Prostate gland (tissue), 2 donors: ENCODE measurements at regions not wholly inside any gene's neighbourhood (a gene's known extent, or its start where the extent isn't known, plus 50 kb on each side); places are given as distances from the start of the nearest gene placed in this dataset.

Source experiments
- DNase-seq: peaks from one replicate; pipeline ENCODE4 v3.0.0-alpha.2; 2019; ENCODE audit warnings: low spot score
- H3K27ac ChIP-seq, 2 donors: fragments of 200-600 bp; sonication (generic); 2 replicates each; pipeline ENCODE4 v1.5.1; 2017 to 2019
- H3K27me3 ChIP-seq: fragments of 200-600 bp; sonication (generic); replicated peaks from 2 replicates; pipeline ENCODE4 v1.5.1; 2019; ENCODE audit not compliant: insufficient read depth
- H3K36me3 ChIP-seq, 2 donors: fragments of 200-600 bp; sonication (generic); 1 replicate in 1 of 2; 2 replicates in 1 of 2; pipeline versions ENCODE4 v1.5.1 to v1.8.1; 2017 to 2019
- H3K4me1 ChIP-seq: fragments of 200-600 bp; sonication (generic); replicated peaks from 2 replicates; pipeline ENCODE4 v1.5.1; 2019
- H3K4me3 ChIP-seq, 2 donors: fragments of 200-600 bp; sonication (generic); 2 replicates each; pipeline ENCODE4 v1.5.1; 2017 to 2019
- H3K9me3 ChIP-seq: fragments of 200-600 bp; sonication (generic); 2 replicates; pipeline ENCODE4 v1.5.1; 2017
- CTCF ChIP-seq, 4 experiments: fragments of 200-600 bp in 2 of 4; fragments of 450-650 bp in 2 of 4; sonication (generic) in 2 of 4; IDR thresholded peaks; 1 replicate in 3 of 4; 2 replicates in 1 of 4; pipeline ENCODE4 v1.5.1; 2016 to 2019; ENCODE audit warnings: antibody characterized with exemption in 4 of 4, mild to moderate bottlenecking in 2 of 4, moderate library complexity in 2 of 4
- POLR2A ChIP-seq: fragments of 450-650 bp; IDR thresholded peaks from one replicate; pipeline ENCODE4 v1.6.1; 2016; ENCODE audit warnings: antibody characterized with exemption, mild to moderate bottlenecking
- POLR2AphosphoS5 ChIP-seq: sonication (generic); formaldehyde crosslinking; IDR thresholded peaks from one replicate; pipeline ENCODE4 v1.6.1; 2017; ENCODE audit warnings: antibody characterized with exemption
- WGBS: methylation state at CpG from one replicate; pipeline ENCODE4 v1.1.5; 2018; 5-methylcytosine and 5-hydroxymethylcytosine counted together
- intact Hi-C: fragments of 100-400 bp; cut with DNase I; formaldehyde crosslinking; loops from one replicate; pipeline ENCODE4 v1.14.2; 2022

- no peak for DNase-seq
- H3K4me3 ChIP-seq = no peak overlapping the region
- TF ChIP-seq POLR2A = no peak
- TF ChIP-seq POLR2AphosphoS5 = no peak
- no peak for TF ChIP-seq CTCF (IDR thresholded peaks at IDR 0.05)
- H3K4me1 ChIP-seq = no peaks in the 10 kb centered on the region
- intact Hi-C loops = no loop called here
- H3K9me3 ChIP-seq = no peaks in the 10 kb centered on the region
- WGBS = 94% methylated on average over 6 of the region's 6 CpGs
- no peak overlapping the region for H3K27ac ChIP-seq
- H3K36me3 ChIP-seq = no peaks in the 10 kb centered on the region
- no peaks in the 10 kb centered on the region for H3K27me3 ChIP-seq
These were observed 215.3 kb upstream of the SEMA6D start for GRCh38 chr15:47502041-47502440.

GRCh38 chr15:47503876-47504275, 213.4 kb upstream of the SEMA6D start:
- TF ChIP-seq CTCF (IDR thresholded peaks at IDR 0.05) (no peak), POLR2A (no peak), POLR2AphosphoS5 (no peak)
- WGBS = 81% methylated on average over 2 of the region's 2 CpGs
- no peaks in the 10 kb centered on the region for H3K4me1 ChIP-seq
- no peak overlapping the region for H3K27ac ChIP-seq
- intact Hi-C loops = no loop called here
- no peaks in the 10 kb centered on the region for H3K9me3 ChIP-seq
- H3K36me3 ChIP-seq = no peaks in the 10 kb centered on the region
- no peaks in the 10 kb centered on the region for H3K27me3 ChIP-seq
- no peak for DNase-seq
- H3K4me3 ChIP-seq = no peak overlapping the region

- Histone ChIP-seq H3K4me3 (no peak overlapping the region), H3K4me1 (no peaks in the 10 kb centered on the region), H3K27me3 (no peaks in the 10 kb centered on the region), H3K9me3 (no peaks in the 10 kb centered on the region), H3K36me3 (no peaks in the 10 kb centered on the region), H3K27ac (no peak overlapping the region)
- 83% methylated on average over 7 of the region's 7 CpGs for WGBS
- no peak for DNase-seq
- no peak for TF ChIP-seq CTCF (IDR thresholded peaks at IDR 0.05)
- intact Hi-C loops = no loop called here
These were observed 212.6 kb upstream of the SEMA6D start for GRCh38 chr15:47504624-47505256.

GRCh38 chr15:47505712-47506328, 211.5 kb upstream of the SEMA6D start:
- Histone ChIP-seq H3K27me3 (no peaks in the 10 kb centered on the region), H3K27ac (no peak overlapping the region), H3K36me3 (no peaks in the 10 kb centered on the region), H3K9me3 (no peaks in the 10 kb centered on the region), H3K4me1 (no peaks in the 10 kb centered on the region), H3K4me3 (no peak overlapping the region)
- no peak for DNase-seq
- intact Hi-C loops = no loop called here
- 83% methylated on average over 6 of the region's 6 CpGs for WGBS
- TF ChIP-seq CTCF (IDR thresholded peaks at IDR 0.05) (no peak), POLR2A (no peak), POLR2AphosphoS5 (no peak)
